HEK293 (cell line): ENCODE measurements at regions not wholly inside any gene's neighbourhood (a gene's known extent, or its start where the extent isn't known, plus 50 kb on each side); places are given as distances from the start of the nearest gene placed in this dataset.

Source experiments
- CTCF ChIA-PET: fragments of 350-600 bp; formaldehyde crosslinking; extraction: SDS; loops from one replicate; lab custom pipeline; 2021; ENCODE audit warnings: antibody characterized with exemption; lab: Yijun Ruan, JAX
- POLR2A ChIA-PET: fragments of 300-600 bp; formaldehyde crosslinking; extraction: SDS; loops from one replicate; lab custom pipeline; 2020; ENCODE audit warnings: antibody characterized with exemption, inconsistent platforms; lab: Yijun Ruan, JAX
- H3K27ac ChIP-seq: fragments of 200-500 bp; sonication (Bioruptor generic); 2 replicates; pipeline ENCODE4 v1.5.1; 2014; ENCODE audit warnings: low read depth, low read length, control low read depth, inconsistent platforms; ENCODE audit errors: extremely low read depth
- H3K36me3 ChIP-seq, 2 experiments: fragments of 200-500 bp in 1 of 2; sonication (Bioruptor generic) in 1 of 2; 1 replicate in 1 of 2; 2 replicates in 1 of 2; pipeline ENCODE4 v1.5.1; 2014 to 2017; ENCODE audit warnings: inconsistent platforms in 2 of 2, low read length in 2 of 2; ENCODE audit not compliant: control insufficient read depth in 2 of 2, insufficient read depth in 1 of 2
- H3K4me1 ChIP-seq: fragments of 200-500 bp; sonication (Bioruptor generic); 2 replicates; pipeline ENCODE4 v1.5.1; 2014; ENCODE audit warnings: mild to moderate bottlenecking, low read length, inconsistent platforms; ENCODE audit not compliant: control insufficient read depth, insufficient read depth
- H3K4me3 ChIP-seq: 2 replicates; pipeline ENCODE4 v1.5.1; 2011; ENCODE audit warnings: low read depth, mild to moderate bottlenecking, control low read depth, low read length, moderate library complexity
- H3K9me3 ChIP-seq: fragments of 200-500 bp; sonication (Bioruptor generic); 2 replicates; pipeline ENCODE4 v1.5.1; 2014; ENCODE audit warnings: low read depth, low read length, inconsistent platforms; ENCODE audit not compliant: control insufficient read depth, insufficient read depth
- HOXD13 ChIP-seq: sonication (generic); formaldehyde crosslinking; IDR thresholded peaks from 2 replicates; pipeline ENCODE4 v1.8.0; 2022; ENCODE audit warnings: missing genetic modification reagents, borderline replicate concordance
- OVOL3 ChIP-seq: fragments of 450-650 bp; formaldehyde crosslinking; IDR thresholded peaks from 2 replicates; pipeline ENCODE4 v1.5.1; 2016; ENCODE audit warnings: missing biosample characterization, missing genetic modification characterization
- WT1 ChIP-seq: fragments of 450-650 bp; formaldehyde crosslinking; IDR thresholded peaks from 2 replicates; pipeline ENCODE4 v1.5.1; 2016; ENCODE audit warnings: missing biosample characterization, missing genetic modification characterization
- YY1 ChIP-seq: fragments of 450-650 bp; formaldehyde crosslinking; IDR thresholded peaks from 2 replicates; pipeline ENCODE4 v1.5.1; 2018; ENCODE audit warnings: missing biosample characterization, missing genetic modification characterization
- YY2 ChIP-seq: fragments of 450-650 bp; formaldehyde crosslinking; IDR thresholded peaks from 2 replicates; pipeline ENCODE4 v1.5.1; 2016; ENCODE audit warnings: missing biosample characterization, missing genetic modification characterization
- ZBTB48 ChIP-seq: fragments of 450-650 bp; formaldehyde crosslinking; IDR thresholded peaks from 2 replicates; pipeline ENCODE4 v1.5.1; 2016; ENCODE audit warnings: missing biosample characterization, missing genetic modification characterization
- ZFHX2 ChIP-seq: fragments of 450-650 bp; formaldehyde crosslinking; conservative IDR thresholded peaks from 2 replicates; pipeline ENCODE4 v1.5.1; 2016; ENCODE audit warnings: missing biosample characterization, missing genetic modification characterization
- ZNF112 ChIP-seq: fragments of 450-650 bp; formaldehyde crosslinking; IDR thresholded peaks from 2 replicates; pipeline ENCODE4 v1.5.0; 2017; ENCODE audit warnings: missing biosample characterization, missing genetic modification characterization
- ZNF114 ChIP-seq: fragments of 450-650 bp; formaldehyde crosslinking; IDR thresholded peaks from 2 replicates; pipeline ENCODE4 v1.5.0; 2017; ENCODE audit warnings: missing biosample characterization, missing genetic modification characterization
- ZNF121 ChIP-seq: fragments of 450-650 bp; formaldehyde crosslinking; IDR thresholded peaks from 2 replicates; pipeline ENCODE4 v1.5.1; 2016; ENCODE audit warnings: missing biosample characterization, missing genetic modification characterization
- ZNF157 ChIP-seq: fragments of 450-650 bp; formaldehyde crosslinking; IDR thresholded peaks from 2 replicates; pipeline ENCODE4 v1.5.1; 2016; ENCODE audit warnings: missing biosample characterization, missing genetic modification characterization
- ZNF223 ChIP-seq: fragments of 450-650 bp; formaldehyde crosslinking; IDR thresholded peaks from 2 replicates; pipeline ENCODE4 v1.5.1; 2016; ENCODE audit warnings: missing biosample characterization, missing genetic modification characterization
- ZNF239 ChIP-seq: fragments of 450-650 bp; formaldehyde crosslinking; IDR thresholded peaks from 2 replicates; pipeline ENCODE4 v1.5.1; 2016; ENCODE audit warnings: missing biosample characterization, missing genetic modification characterization
- ZNF24 ChIP-seq: fragments of 450-650 bp; formaldehyde crosslinking; IDR thresholded peaks from 2 replicates; pipeline ENCODE4 v1.5.1; 2016; ENCODE audit warnings: missing biosample characterization, missing genetic modification characterization
- ZNF302 ChIP-seq: fragments of 450-650 bp; formaldehyde crosslinking; IDR thresholded peaks from 2 replicates; pipeline ENCODE4 v1.5.1; 2016; ENCODE audit warnings: missing biosample characterization, missing genetic modification characterization, low read depth
- ZNF354C ChIP-seq: fragments of 450-650 bp; formaldehyde crosslinking; IDR thresholded peaks from 2 replicates; pipeline ENCODE4 v1.5.1; 2016; ENCODE audit warnings: missing biosample characterization, missing genetic modification characterization, low read depth, borderline replicate concordance
- ZNF514 ChIP-seq: fragments of 450-650 bp; formaldehyde crosslinking; IDR thresholded peaks from 2 replicates; pipeline ENCODE4 v1.5.1; 2016; ENCODE audit warnings: missing biosample characterization, missing genetic modification characterization
- ZNF664 ChIP-seq: fragments of 450-650 bp; formaldehyde crosslinking; IDR thresholded peaks from 2 replicates; pipeline ENCODE4 v1.5.1; 2016; ENCODE audit warnings: missing biosample characterization, missing genetic modification characterization
- ZNF701 ChIP-seq: fragments of 450-650 bp; formaldehyde crosslinking; IDR thresholded peaks from 2 replicates; pipeline ENCODE4 v1.5.1; 2016; ENCODE audit warnings: missing biosample characterization, missing genetic modification characterization
- ZNF837 ChIP-seq: fragments of 450-650 bp; formaldehyde crosslinking; IDR thresholded peaks from 2 replicates; pipeline ENCODE4 v1.5.1; 2016; ENCODE audit warnings: missing biosample characterization, missing genetic modification characterization
- ZSCAN23 ChIP-seq: fragments of 450-650 bp; formaldehyde crosslinking; IDR thresholded peaks from 2 replicates; pipeline ENCODE4 v1.5.1; 2016; ENCODE audit warnings: missing biosample characterization, missing genetic modification characterization
- TF ChIP-seq, protein P1 (sequence below): fragments of 450-650 bp; formaldehyde crosslinking; IDR thresholded peaks from 2 replicates; pipeline ENCODE4 v1.5.1; 2016; ENCODE audit warnings: missing biosample characterization, missing genetic modification characterization
- TF ChIP-seq, protein P2 (sequence below): fragments of 450-650 bp; formaldehyde crosslinking; IDR thresholded peaks from 2 replicates; pipeline ENCODE4 v1.5.1; 2016; ENCODE audit warnings: missing biosample characterization, missing genetic modification characterization
- TF ChIP-seq, protein P3 (sequence below): fragments of 450-650 bp; formaldehyde crosslinking; IDR thresholded peaks from 2 replicates; pipeline ENCODE4 v1.5.1; 2016; ENCODE audit warnings: missing biosample characterization, missing genetic modification characterization
- TF ChIP-seq, protein P4 (sequence below): fragments of 450-650 bp; formaldehyde crosslinking; IDR thresholded peaks from 2 replicates; pipeline ENCODE4 v1.5.1; 2017; ENCODE audit warnings: missing biosample characterization, missing genetic modification characterization
- TF ChIP-seq, protein P5 (sequence below): fragments of 450-650 bp; formaldehyde crosslinking; IDR thresholded peaks from 2 replicates; pipeline ENCODE4 v1.5.1; 2016; ENCODE audit warnings: missing biosample characterization, missing genetic modification characterization

DNA sequence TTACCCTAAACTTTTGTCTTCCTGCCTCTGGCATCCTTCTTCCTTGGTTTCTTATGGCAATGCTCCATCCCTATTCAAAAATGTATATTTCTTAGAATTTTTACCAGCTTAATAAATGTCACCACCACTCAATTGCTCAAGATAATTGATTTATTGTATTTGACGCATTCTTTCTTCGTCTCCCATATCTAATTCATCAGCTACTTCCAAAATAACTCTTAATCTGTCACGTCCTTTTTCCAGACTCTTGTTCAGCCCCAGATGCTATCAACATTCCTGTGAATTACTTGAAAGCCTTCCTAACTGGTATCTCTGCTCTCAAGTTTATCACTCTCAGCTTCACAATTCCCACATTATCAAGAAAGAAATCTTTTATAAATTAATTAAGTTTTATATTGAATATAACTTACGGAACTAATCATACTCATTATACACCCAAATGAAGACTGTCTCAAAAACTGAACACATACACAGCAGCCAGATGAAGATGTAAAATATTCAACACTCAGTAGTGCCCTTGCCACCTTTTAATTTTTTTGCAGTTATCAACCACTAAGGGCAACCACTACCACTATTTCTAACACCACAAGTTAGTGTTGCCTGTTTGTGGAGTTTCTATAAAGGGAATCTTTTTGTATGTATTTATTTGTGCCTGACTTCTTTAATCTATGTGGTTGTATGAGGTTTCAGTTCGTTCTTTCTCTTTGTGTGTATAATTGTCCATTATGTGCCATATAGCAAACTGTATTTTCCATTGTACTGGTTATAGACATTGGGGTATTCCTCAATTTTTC lies 2295.4 kb downstream of the PCDH9 start:
- Histone ChIP-seq H3K4me3 (no peak overlapping the region), H3K9me3 (no peaks in the 10 kb centered on the region), H3K27ac (no peak overlapping the region), H3K4me1 (no peaks in the 10 kb centered on the region), H3K36me3 (no peaks in the 10 kb centered on the region)
- ChIA-PET POLR2A (no interaction called here), CTCF (no interaction called here)
- no peak for TF ChIP-seq ZNF354C
- TF ChIP-seq, protein P1, sequence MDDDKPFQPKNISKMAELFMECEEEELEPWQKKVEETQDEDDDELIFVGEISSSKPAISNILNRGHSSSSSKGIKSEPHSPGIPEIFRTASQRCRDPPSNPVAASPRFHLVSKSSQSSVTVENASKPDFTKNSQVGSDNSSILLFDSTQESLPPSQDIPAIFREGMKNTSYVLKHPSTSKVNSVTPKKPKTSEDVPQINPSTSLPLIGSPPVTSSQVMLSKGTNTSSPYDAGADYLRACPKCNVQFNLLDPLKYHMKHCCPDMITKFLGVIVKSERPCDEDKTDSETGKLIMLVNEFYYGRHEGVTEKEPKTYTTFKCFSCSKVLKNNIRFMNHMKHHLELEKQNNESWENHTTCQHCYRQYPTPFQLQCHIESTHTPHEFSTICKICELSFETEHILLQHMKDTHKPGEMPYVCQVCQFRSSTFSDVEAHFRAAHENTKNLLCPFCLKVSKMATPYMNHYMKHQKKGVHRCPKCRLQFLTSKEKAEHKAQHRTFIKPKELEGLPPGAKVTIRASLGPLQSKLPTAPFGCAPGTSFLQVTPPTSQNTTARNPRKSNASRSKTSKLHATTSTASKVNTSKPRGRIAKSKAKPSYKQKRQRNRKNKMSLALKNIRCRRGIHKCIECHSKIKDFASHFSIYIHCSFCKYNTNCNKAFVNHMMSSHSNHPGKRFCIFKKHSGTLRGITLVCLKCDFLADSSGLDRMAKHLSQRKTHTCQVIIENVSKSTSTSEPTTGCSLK (tag by site-specific recombination), result no peak
- TF ChIP-seq, protein P2, sequence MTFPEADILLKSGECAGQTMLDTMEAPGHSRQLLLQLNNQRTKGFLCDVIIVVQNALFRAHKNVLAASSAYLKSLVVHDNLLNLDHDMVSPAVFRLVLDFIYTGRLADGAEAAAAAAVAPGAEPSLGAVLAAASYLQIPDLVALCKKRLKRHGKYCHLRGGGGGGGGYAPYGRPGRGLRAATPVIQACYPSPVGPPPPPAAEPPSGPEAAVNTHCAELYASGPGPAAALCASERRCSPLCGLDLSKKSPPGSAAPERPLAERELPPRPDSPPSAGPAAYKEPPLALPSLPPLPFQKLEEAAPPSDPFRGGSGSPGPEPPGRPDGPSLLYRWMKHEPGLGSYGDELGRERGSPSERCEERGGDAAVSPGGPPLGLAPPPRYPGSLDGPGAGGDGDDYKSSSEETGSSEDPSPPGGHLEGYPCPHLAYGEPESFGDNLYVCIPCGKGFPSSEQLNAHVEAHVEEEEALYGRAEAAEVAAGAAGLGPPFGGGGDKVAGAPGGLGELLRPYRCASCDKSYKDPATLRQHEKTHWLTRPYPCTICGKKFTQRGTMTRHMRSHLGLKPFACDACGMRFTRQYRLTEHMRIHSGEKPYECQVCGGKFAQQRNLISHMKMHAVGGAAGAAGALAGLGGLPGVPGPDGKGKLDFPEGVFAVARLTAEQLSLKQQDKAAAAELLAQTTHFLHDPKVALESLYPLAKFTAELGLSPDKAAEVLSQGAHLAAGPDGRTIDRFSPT, result no peak
- TF ChIP-seq HOXD13 (CRISPR knock-in tag), result no peak
- TF ChIP-seq, protein P3, sequence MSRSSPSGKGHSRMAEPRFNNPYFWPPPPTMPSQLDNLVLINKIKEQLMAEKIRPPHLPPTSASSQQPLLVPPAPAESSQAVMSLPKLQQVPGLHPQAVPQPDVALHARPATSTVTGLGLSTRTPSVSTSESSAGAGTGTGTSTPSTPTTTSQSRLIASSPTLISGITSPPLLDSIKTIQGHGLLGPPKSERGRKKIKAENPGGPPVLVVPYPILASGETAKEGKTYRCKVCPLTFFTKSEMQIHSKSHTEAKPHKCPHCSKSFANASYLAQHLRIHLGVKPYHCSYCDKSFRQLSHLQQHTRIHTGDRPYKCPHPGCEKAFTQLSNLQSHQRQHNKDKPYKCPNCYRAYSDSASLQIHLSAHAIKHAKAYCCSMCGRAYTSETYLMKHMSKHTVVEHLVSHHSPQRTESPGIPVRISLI, result no peak
- no peak for TF ChIP-seq ZNF664 (tag by site-specific recombination)
- no peak for TF ChIP-seq ZNF239
- TF ChIP-seq ZNF837 (tag by site-specific recombination), result no peak
- no peak for TF ChIP-seq ZNF514 (tag by site-specific recombination)
- TF ChIP-seq, protein P4, sequence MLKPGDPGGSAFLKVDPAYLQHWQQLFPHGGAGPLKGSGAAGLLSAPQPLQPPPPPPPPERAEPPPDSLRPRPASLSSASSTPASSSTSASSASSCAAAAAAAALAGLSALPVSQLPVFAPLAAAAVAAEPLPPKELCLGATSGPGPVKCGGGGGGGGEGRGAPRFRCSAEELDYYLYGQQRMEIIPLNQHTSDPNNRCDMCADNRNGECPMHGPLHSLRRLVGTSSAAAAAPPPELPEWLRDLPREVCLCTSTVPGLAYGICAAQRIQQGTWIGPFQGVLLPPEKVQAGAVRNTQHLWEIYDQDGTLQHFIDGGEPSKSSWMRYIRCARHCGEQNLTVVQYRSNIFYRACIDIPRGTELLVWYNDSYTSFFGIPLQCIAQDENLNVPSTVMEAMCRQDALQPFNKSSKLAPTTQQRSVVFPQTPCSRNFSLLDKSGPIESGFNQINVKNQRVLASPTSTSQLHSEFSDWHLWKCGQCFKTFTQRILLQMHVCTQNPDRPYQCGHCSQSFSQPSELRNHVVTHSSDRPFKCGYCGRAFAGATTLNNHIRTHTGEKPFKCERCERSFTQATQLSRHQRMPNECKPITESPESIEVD (tag by site-specific recombination), result no peak
- no peak for TF ChIP-seq ZNF302 (tag by site-specific recombination)
- TF ChIP-seq ZFHX2 (tag by site-specific recombination), result no peak
- TF ChIP-seq ZBTB48 (tag by site-specific recombination), result no peak
- no peak for TF ChIP-seq ZNF24 (tag by site-specific recombination)

DNA sequence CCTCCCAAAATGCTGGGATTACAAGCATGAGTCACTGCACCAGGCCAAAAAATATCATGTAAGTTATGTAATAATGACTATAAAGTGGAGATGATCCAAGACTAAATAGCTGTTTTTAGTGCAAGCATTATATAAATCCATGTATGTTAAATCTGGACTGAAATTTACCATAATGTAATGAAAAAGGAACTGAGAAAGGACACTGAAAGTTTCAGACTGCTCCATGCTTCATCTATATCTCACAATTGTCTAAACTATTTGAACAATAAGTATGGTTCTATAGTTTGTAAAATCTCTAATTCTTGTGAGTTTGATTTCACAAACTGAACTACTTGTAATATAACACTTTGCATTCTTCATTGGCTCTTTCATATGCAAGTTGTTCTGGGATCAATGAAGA lies 2299.5 kb downstream of the PCDH9 start:
- Histone ChIP-seq H3K4me3 (no peak overlapping the region), H3K4me1 (no peaks in the 10 kb centered on the region), H3K27ac (no peak overlapping the region), H3K9me3 (no peaks in the 10 kb centered on the region), H3K36me3 (no peaks in the 10 kb centered on the region)
- CTCF ChIA-PET, result no interaction called here
- POLR2A ChIA-PET, result no interaction called here
- TF ChIP-seq YY1 (tag by site-specific recombination) (no peak), ZNF223 (tag by site-specific recombination) (no peak), ZSCAN23 (tag by site-specific recombination) (no peak), ZNF701 (no peak), ZNF157 (tag by site-specific recombination) (no peak), ZNF121 (tag by site-specific recombination) (no peak), ZNF514 (tag by site-specific recombination) (no peak), ZNF112 (tag by site-specific recombination) (no peak), YY2 (tag by site-specific recombination) (no peak), ZNF114 (tag by site-specific recombination) (no peak), OVOL3 (tag by site-specific recombination) (no peak), WT1 (tag by site-specific recombination) (no peak)
- TF ChIP-seq, protein P4 (tag by site-specific recombination), result no peak
- TF ChIP-seq, protein P5, sequence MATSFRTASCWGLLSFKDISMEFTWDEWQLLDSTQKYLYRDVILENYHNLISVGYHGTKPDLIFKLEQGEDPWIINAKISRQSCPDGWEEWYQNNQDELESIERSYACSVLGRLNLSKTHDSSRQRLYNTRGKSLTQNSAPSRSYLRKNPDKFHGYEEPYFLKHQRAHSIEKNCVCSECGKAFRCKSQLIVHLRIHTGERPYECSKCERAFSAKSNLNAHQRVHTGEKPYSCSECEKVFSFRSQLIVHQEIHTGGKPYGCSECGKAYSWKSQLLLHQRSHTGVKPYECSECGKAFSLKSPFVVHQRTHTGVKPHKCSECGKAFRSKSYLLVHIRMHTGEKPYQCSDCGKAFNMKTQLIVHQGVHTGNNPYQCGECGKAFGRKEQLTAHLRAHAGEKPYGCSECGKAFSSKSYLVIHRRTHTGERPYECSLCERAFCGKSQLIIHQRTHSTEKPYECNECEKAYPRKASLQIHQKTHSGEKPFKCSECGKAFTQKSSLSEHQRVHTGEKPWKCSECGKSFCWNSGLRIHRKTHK (tag by site-specific recombination), result no peak
